IMR-90 (cell line): ENCODE measurements at regions not wholly inside any gene's neighbourhood (a gene's known extent, or its start where the extent isn't known, plus 50 kb on each side); places are given as distances from the start of the nearest gene placed in this dataset.

Experiments
- ATAC-seq: fragments of 200-7000 bp; cut with Tn5 transposase; 2 replicates; pipeline ENCODE4 v1.9.1; 2020; ENCODE audit warnings: low read depth, mild to moderate bottlenecking, moderate library complexity
- BruUV-seq: library from RNA; stranded (reverse); fragments of 400-500 nt; replicated peaks from 2 replicates; lab custom pipeline; 2021; lab: Mats Ljungman, UMichigan
- CTCF ChIA-PET: fragments of 300-600 bp; formaldehyde crosslinking; extraction: SDS; loops from one replicate; lab custom pipeline; 2021; ENCODE audit warnings: antibody characterized with exemption; lab: Yijun Ruan, JAX
- POLR2A ChIA-PET: fragments of 300-600 bp; sonication (Branson Sonifier 250); formaldehyde crosslinking; loops from one replicate; lab custom pipeline; 2022; ENCODE audit warnings: antibody characterized with exemption; ENCODE audit not compliant: unreplicated experiment; lab: Charles Lee
- DNase-seq: peaks from one replicate; pipeline ENCODE4 v3.0.0; 2013
- H2AFZ ChIP-seq: replicated peaks from 2 replicates; pipeline ENCODE3; 2013; ENCODE audit warnings: low read length, mild to moderate bottlenecking; ENCODE audit not compliant: poor library complexity
- H2AK5ac ChIP-seq: 2 replicates; pipeline ENCODE4 v1.6.1; 2013; ENCODE audit warnings: low read depth, low read length, inconsistent platforms
- H2AK9ac ChIP-seq: replicated peaks from 2 replicates; pipeline ENCODE3; 2013; ENCODE audit warnings: mild to moderate bottlenecking, low read depth, low read length, moderate library complexity; ENCODE audit not compliant: poor library complexity
- H2BK120ac ChIP-seq: 2 replicates; pipeline ENCODE4 v1.6.1; 2013; ENCODE audit warnings: low read depth, low read length, inconsistent platforms
- H2BK15ac ChIP-seq: 3 replicates; pipeline ENCODE4 v1.6.1; 2013; ENCODE audit warnings: low read depth, low read length, inconsistent platforms
- H2BK20ac ChIP-seq: 2 replicates; pipeline ENCODE4 v1.6.1; 2013; ENCODE audit warnings: low read depth, mild to moderate bottlenecking, inconsistent platforms, low read length, moderate library complexity
- H2BK5ac ChIP-seq: 2 replicates; pipeline ENCODE4 v1.6.1; 2013; ENCODE audit warnings: mild to moderate bottlenecking, low read depth, low read length, inconsistent platforms; ENCODE audit not compliant: poor library complexity, severe bottlenecking
- H3K14ac ChIP-seq: replicated peaks from 2 replicates; pipeline ENCODE4 v1.6.1; 2013; ENCODE audit warnings: low read depth, low read length, inconsistent platforms
- H3K18ac ChIP-seq: 2 replicates; pipeline ENCODE4 v1.6.1; 2013; ENCODE audit warnings: low read depth, low read length, control low read depth
- H3K23ac ChIP-seq: 2 replicates; pipeline ENCODE4 v1.6.1; 2013; ENCODE audit warnings: low read depth, low read length, inconsistent platforms
- H3K27ac ChIP-seq: 2 replicates; pipeline ENCODE4 v1.5.1; 2013; ENCODE audit warnings: mild to moderate bottlenecking, control low read depth, low read length; ENCODE audit not compliant: insufficient read depth
- H3K27me3 ChIP-seq: 2 replicates; pipeline ENCODE4 v1.6.1; 2013; ENCODE audit warnings: low read length; ENCODE audit not compliant: control insufficient read depth, insufficient read depth
- H3K36me3 ChIP-seq: 2 replicates; pipeline ENCODE4 v1.6.1; 2013; ENCODE audit warnings: low read length, mixed read lengths; ENCODE audit not compliant: control insufficient read depth, insufficient read depth
- H3K4ac ChIP-seq: 2 replicates; pipeline ENCODE4 v1.6.1; 2013; ENCODE audit warnings: low read depth, low read length, inconsistent platforms
- H3K4me1 ChIP-seq: 2 replicates; pipeline ENCODE4 v1.6.1; 2013; ENCODE audit warnings: low read length, mixed read lengths; ENCODE audit not compliant: control insufficient read depth, insufficient read depth
- H3K4me2 ChIP-seq: 2 replicates; pipeline ENCODE4 v1.6.1; 2013; ENCODE audit warnings: low read depth, mild to moderate bottlenecking, control low read depth, low read length, moderate library complexity
- H3K4me3 ChIP-seq: 2 replicates; pipeline ENCODE4 v1.5.1; 2013; ENCODE audit warnings: low read depth, mild to moderate bottlenecking, control low read depth, low read length, moderate library complexity; ENCODE audit not compliant: insufficient read depth
- H3K56ac ChIP-seq: 2 replicates; pipeline ENCODE4 v1.6.1; 2013; ENCODE audit warnings: low read length, inconsistent platforms; ENCODE audit not compliant: insufficient read depth; ENCODE audit errors: extremely low read depth
- H3K79me1 ChIP-seq, 2 experiments: 2 replicates each; pipeline ENCODE4 v1.6.1; 2013; ENCODE audit warnings: low read length in 2 of 2, inconsistent platforms in 1 of 2, low read depth in 1 of 2
- H3K9ac ChIP-seq: 2 replicates; pipeline ENCODE4 v1.6.1; 2013; ENCODE audit warnings: low read depth, low read length, control low read depth
- H3K9me1 ChIP-seq: 2 replicates; pipeline ENCODE4 v1.6.1; 2013; ENCODE audit warnings: low read length, inconsistent platforms; ENCODE audit not compliant: insufficient read depth
- H3K9me3 ChIP-seq: 2 replicates; pipeline ENCODE4 v1.6.1; 2013; ENCODE audit warnings: low read length; ENCODE audit not compliant: control insufficient read depth, insufficient read depth
- H4K20me1 ChIP-seq: 2 replicates; pipeline ENCODE4 v1.6.1; 2013; ENCODE audit warnings: low read length, inconsistent platforms; ENCODE audit not compliant: insufficient read depth
- H4K5ac ChIP-seq: 2 replicates; pipeline ENCODE4 v1.6.1; 2013; ENCODE audit warnings: mild to moderate bottlenecking, low read depth, low read length, control low read depth
- H4K8ac ChIP-seq, 2 experiments: 2 replicates each; pipeline ENCODE4 v1.6.1; 2013; ENCODE audit warnings: low read depth in 2 of 2, low read length in 2 of 2, control low read depth in 1 of 2, inconsistent platforms in 1 of 2
- H4K91ac ChIP-seq: 2 replicates; pipeline ENCODE4 v1.6.1; 2013; ENCODE audit warnings: low read depth, low read length, inconsistent platforms; ENCODE audit not compliant: insufficient read depth
- BHLHE40 ChIP-seq: fragments of 150-350 bp; IDR thresholded peaks from 2 replicates; pipeline ENCODE4 v1.6.1; 2016; ENCODE audit warnings: mild to moderate bottlenecking, low read depth, low read length
- CEBPB ChIP-seq: IDR thresholded peaks from 2 replicates; pipeline ENCODE4 v1.6.1; 2012; ENCODE audit warnings: low read depth, low read length, improper control_type of control experiment
- CTCF ChIP-seq: conservative IDR thresholded peaks from 2 replicates; pipeline ENCODE4 v1.5.1; 2012; ENCODE audit warnings: mild to moderate bottlenecking, low read depth, low read length, improper control_type of control experiment
- ELK1 ChIP-seq: fragments of 150-350 bp; IDR thresholded peaks from 2 replicates; pipeline ENCODE4 v1.6.1; 2016; ENCODE audit warnings: low read depth, mild to moderate bottlenecking, low read length, moderate library complexity, borderline replicate concordance
- MAZ ChIP-seq: IDR thresholded peaks from 2 replicates; pipeline ENCODE4 v1.6.1; 2012; ENCODE audit warnings: low read depth, mild to moderate bottlenecking, low read length, improper control_type of control experiment, moderate library complexity, borderline replicate concordance
- MXI1 ChIP-seq: IDR thresholded peaks from 2 replicates; pipeline ENCODE4 v1.6.1; 2012; ENCODE audit warnings: low read depth, mild to moderate bottlenecking, low read length, moderate library complexity, borderline replicate concordance
- NFE2L2 ChIP-seq: fragments of 150-350 bp; IDR thresholded peaks from 2 replicates; pipeline ENCODE4 v1.6.1; 2016; ENCODE audit warnings: low read depth, mild to moderate bottlenecking, low read length
- POLR2A ChIP-seq: IDR thresholded peaks from 2 replicates; pipeline ENCODE4 v1.6.1; 2012; ENCODE audit warnings: mild to moderate bottlenecking, low read depth, low read length
- RAD21 ChIP-seq: IDR thresholded peaks from 2 replicates; pipeline ENCODE4 v1.6.1; 2012; ENCODE audit warnings: low read length, improper control_type of control experiment
- RFX5 ChIP-seq: IDR thresholded peaks from 2 replicates; pipeline ENCODE4 v1.8.0; 2012; ENCODE audit warnings: low read depth, mild to moderate bottlenecking, low read length, moderate library complexity
- SMC3 ChIP-seq: fragments of 150-350 bp; IDR thresholded peaks from 2 replicates; pipeline ENCODE4 v1.6.1; 2016; ENCODE audit warnings: low read depth, mild to moderate bottlenecking, antibody characterized with exemption, low read length, moderate library complexity
- USF2 ChIP-seq: fragments of 150-350 bp; IDR thresholded peaks from 2 replicates; pipeline ENCODE4 v1.6.1; 2017; ENCODE audit warnings: mild to moderate bottlenecking, antibody characterized with exemption, low read length, low read depth
- WGBS, 2 experiments: methylation state at CpG; one replicate each; pipeline versions ENCODE4 v1.1.5 to v1.1.7; 2013; ENCODE audit warnings: missing lambda C conversion rate in 2 of 2; ENCODE audit not compliant: insufficient read length in 1 of 2; ENCODE audit errors: extremely low coverage in 2 of 2; 5-methylcytosine and 5-hydroxymethylcytosine counted together
- dilution Hi-C: fragments of 300-500 bp; cut with HindIII; formaldehyde crosslinking; loops from one replicate; pipeline ENCODE4 v1.14.3; 2018; ENCODE audit warnings: low sequenced_read_pairs; ENCODE audit not compliant: unreplicated experiment
- in situ Hi-C: fragments of 300-500 bp; cut with MboI; formaldehyde crosslinking; loops from 3 replicates; pipeline ENCODE4 v1.14.3; 2019; ENCODE audit warnings: low sequenced_read_pairs, inconsistent platforms, mixed read lengths
- intact Hi-C: fragments of 100-400 bp; cut with micrococcal nuclease; formaldehyde crosslinking; loops from 2 replicates; pipeline ENCODE4 v1.10.0; 2022

- Histone ChIP-seq H3K9me3 (no peaks in the 10 kb centered on the region; the same call in 1 of the 2 replicates), H3K9me1 (no peaks in the 10 kb centered on the region), H3K36me3 (no peaks in the 10 kb centered on the region), H2AK5ac (no peak overlapping the region), H3K56ac (no peak overlapping the region), H3K79me1 (no peaks in the 10 kb centered on the region), H3K18ac (no peak overlapping the region), H2AFZ (no peak overlapping the region), H3K9ac (no peak overlapping the region), H2AK9ac (no peak overlapping the region), H4K8ac (no peak overlapping the region), H3K4me3 (no peak overlapping the region), H2BK20ac (no peak overlapping the region), H4K91ac (no peak overlapping the region), H3K27ac (no peak overlapping the region), H3K4me1 (no peaks in the 10 kb centered on the region), H3K4me2 (no peak overlapping the region), H2BK5ac (no peak overlapping the region), H3K27me3 (no peaks in the 10 kb centered on the region), H4K5ac (no peak overlapping the region), H3K4ac (no peak overlapping the region), H2BK120ac (no peak overlapping the region), H3K23ac (no peak overlapping the region), H3K14ac (no peak overlapping the region), H2BK15ac (no peak overlapping the region), H4K20me1 (no peaks in the 10 kb centered on the region)
- no peak for DNase-seq
- 60% methylated on average over 1 of the region's 3 CpGs; no CpG with 5 or more reads in 1 of the 2 experiments for WGBS, 2 experiments
- no peak for ATAC-seq
- dilution Hi-C loops (no loop called here), in situ Hi-C loops (no loop called here), intact Hi-C loops (no loop called here)
- no peak for TF ChIP-seq CTCF
- no peak for TF ChIP-seq ELK1
- no peak for TF ChIP-seq CEBPB
- no peak for TF ChIP-seq POLR2A
- TF ChIP-seq BHLHE40, result no peak
- TF ChIP-seq NFE2L2, result no peak
- TF ChIP-seq USF2, result no peak
- TF ChIP-seq MAZ, result no peak
- no peak for TF ChIP-seq RAD21
- no peak for TF ChIP-seq RFX5
- TF ChIP-seq MXI1, result no peak
- no peak for TF ChIP-seq SMC3
- ChIA-PET POLR2A (no interaction called here), CTCF (no interaction called here)
- BruUV-seq, result no TSS peak
Measured at GRCh38 chr2:56707218-56707617, 523.4 kb downstream of the CCDC85A start.
